ENCODE measurements at regions not wholly inside any gene's neighbourhood (a gene's known extent, or its start where the extent isn't known, plus 50 kb on each side); places are given as distances from the start of the nearest gene placed in this dataset.
A peak's percentile ranks its signal among the peaks of the same experiment; 100 is the strongest.

GRCh38 chr6:44723439-44724197, 336.1 kb downstream of the CDC5L start:
- TF ChIP-seq POLR2A (IDR thresholded peaks at IDR 0.05; ENCODE audit: low read depth, low read length): no peak
- FAIRE-seq: no peak
- no peak for DNase-seq (ENCODE audit: insufficient read length, low spot score)

DNA sequence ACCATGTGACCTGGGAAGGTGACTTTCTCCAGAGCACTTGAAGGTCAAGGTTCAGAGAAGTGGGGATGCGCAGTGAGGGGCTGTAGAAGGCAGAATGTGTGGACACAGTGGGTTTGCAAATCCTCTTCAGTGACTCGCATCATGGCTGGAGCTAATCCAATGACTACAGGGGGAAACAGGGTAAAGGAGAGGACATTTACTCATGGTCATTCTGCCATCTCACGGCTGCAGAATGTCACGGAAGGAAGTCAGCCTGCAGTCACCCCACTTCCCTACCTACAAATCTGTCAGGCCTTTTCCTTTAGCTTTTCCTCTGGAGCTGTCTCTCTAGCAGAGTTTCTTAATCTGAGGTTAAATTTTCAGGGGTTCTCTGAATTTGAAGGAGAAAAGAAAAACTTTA, 337.6 kb downstream of the CDC5L start:
- no peak for FAIRE-seq
- DNase-seq (ENCODE audit: insufficient read length, low spot score): no peak
- TF ChIP-seq POLR2A (IDR thresholded peaks at IDR 0.05; ENCODE audit: low read depth, low read length): no peak

- FAIRE-seq (no peak), DNase-seq (ENCODE audit: insufficient read length, low spot score) (no peak)
- no peak for TF ChIP-seq POLR2A (IDR thresholded peaks at IDR 0.05; ENCODE audit: low read depth, low read length)
These were observed 340.4 kb downstream of the CDC5L start for GRCh38 chr6:44727651-44728630.

- peak; percentile 26 for DNase-seq (ENCODE audit: insufficient read length, low spot score)
- no peak for TF ChIP-seq POLR2A (IDR thresholded peaks at IDR 0.05; ENCODE audit: low read depth, low read length)
- FAIRE-seq: no peak
These were observed 343.4 kb downstream of the CDC5L start for GRCh38 chr6:44730771-44731391.

DNA sequence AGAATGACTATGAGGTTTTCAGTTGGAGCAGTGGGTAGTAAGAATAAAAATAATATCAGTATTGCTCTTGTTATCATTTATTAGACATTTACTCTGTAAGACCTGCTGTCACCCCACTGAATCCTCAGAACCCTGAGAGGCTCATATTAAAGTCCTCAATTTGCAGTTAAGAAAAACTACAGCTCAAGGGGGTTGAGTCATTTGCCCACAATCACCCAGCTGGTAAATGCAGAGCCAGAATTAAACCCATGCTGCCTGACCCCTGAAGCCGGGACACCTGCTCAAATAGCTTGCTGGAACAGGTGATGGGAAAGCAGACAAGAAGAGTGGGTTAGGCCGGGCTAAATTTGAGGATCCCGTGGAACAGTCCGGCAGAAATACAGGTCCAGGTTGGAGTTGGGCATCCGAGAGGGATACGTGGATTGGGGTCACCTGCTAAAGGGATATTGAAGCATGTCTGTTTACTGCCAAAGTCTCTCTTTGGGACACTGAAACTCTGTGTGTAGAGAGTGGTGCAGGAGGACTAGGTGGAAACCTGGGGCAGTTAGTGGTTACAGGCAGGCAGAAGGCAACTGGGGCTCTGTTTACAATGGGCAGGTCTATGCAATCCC, 344.1 kb downstream of the CDC5L start:
- FAIRE-seq: no peak
- DNase-seq (ENCODE audit: insufficient read length, low spot score): no peak
- no peak for TF ChIP-seq POLR2A (IDR thresholded peaks at IDR 0.05; ENCODE audit: low read depth, low read length)

- FAIRE-seq: no peak
- no peak for DNase-seq (ENCODE audit: insufficient read length, low spot score)
- TF ChIP-seq POLR2A (IDR thresholded peaks at IDR 0.05; ENCODE audit: low read depth, low read length): no peak
These were observed 344.7 kb downstream of the CDC5L start for GRCh38 chr6:44732243-44732642.

GRCh38 chr6:44733126-44733525, 345.6 kb downstream of the CDC5L start:
- no peak for FAIRE-seq
- no peak for DNase-seq (ENCODE audit: insufficient read length, low spot score)
- TF ChIP-seq POLR2A (IDR thresholded peaks at IDR 0.05; ENCODE audit: low read depth, low read length): no peak

- DNase-seq (ENCODE audit: insufficient read length, low spot score): no peak
- no peak for TF ChIP-seq POLR2A (IDR thresholded peaks at IDR 0.05; ENCODE audit: low read depth, low read length)
- FAIRE-seq: no peak
These were observed 346.4 kb downstream of the CDC5L start for GRCh38 chr6:44733868-44734267.

- no peak for TF ChIP-seq POLR2A (IDR thresholded peaks at IDR 0.05; ENCODE audit: low read depth, low read length)
- no peak for DNase-seq (ENCODE audit: insufficient read length, low spot score)
- FAIRE-seq: no peak
These were observed 347.6 kb downstream of the CDC5L start for GRCh38 chr6:44734886-44735629.

DNA sequence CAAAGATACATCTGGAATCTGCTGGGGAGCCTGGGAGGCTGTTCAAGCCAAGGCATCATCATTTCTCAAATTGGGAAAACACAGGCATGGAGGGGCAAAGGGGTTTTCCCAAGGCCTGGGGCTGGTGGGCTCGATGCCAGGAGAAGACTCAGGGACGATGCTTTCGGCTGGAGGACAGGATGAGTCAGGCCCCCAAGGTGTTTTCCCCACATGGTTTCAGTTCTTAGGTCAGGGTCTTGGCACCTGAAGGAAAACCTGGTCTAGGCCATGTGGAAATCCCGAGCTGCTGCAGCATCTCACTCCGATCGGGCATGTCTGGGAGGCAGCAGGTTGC, 348.1 kb downstream of the CDC5L start:
- DNase-seq (ENCODE audit: insufficient read length, low spot score): no peak
- no peak for TF ChIP-seq POLR2A (IDR thresholded peaks at IDR 0.05; ENCODE audit: low read depth, low read length)
- FAIRE-seq: no peak

DNA sequence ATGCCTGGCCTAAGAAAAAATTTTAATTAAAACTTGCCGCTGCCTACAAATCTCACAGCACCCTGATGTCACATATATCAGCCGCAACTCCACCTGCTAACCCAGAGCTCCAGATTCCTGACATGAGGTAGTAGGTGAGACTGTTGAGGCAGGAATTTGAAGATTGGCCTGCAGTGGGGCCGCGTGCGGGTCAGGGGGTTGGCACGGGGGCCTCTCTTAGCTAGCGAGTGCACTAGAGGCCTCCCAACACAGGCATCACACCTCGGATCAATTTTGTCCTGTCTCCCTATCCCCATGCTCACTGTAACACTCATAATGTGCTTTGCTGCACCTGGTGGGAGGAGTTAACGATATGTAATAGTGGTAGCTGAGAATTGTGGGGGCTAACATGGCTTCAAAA, 349.8 kb downstream of the CDC5L start:
- no peak for TF ChIP-seq POLR2A (IDR thresholded peaks at IDR 0.05; ENCODE audit: low read depth, low read length)
- DNase-seq (ENCODE audit: insufficient read length, low spot score): no peak
- no peak for FAIRE-seq

- TF ChIP-seq POLR2A (IDR thresholded peaks at IDR 0.05; ENCODE audit: low read depth, low read length): no peak
- DNase-seq (ENCODE audit: insufficient read length, low spot score) (no peak), FAIRE-seq (no peak)
These were observed 350.5 kb downstream of the CDC5L start for GRCh38 chr6:44737829-44738528.
